IPS-NIHi7 (cell line): ENCODE measurements at regions not wholly inside any gene's neighbourhood (a gene's known extent, or its start where the extent isn't known, plus 50 kb on each side); places are given as distances from the start of the nearest gene placed in this dataset.
"Not testable (repeated sequence)": the region's sequence is repeated elsewhere in the genome, so short reads cannot be mapped to it uniquely, and the experiment has no call there.

Experiments used
- DNase-seq: peaks from one replicate; pipeline ENCODE4 v3.0.0; 2012; ENCODE audit warnings: mixed read lengths; ENCODE audit errors: extremely low spot score

DNA sequence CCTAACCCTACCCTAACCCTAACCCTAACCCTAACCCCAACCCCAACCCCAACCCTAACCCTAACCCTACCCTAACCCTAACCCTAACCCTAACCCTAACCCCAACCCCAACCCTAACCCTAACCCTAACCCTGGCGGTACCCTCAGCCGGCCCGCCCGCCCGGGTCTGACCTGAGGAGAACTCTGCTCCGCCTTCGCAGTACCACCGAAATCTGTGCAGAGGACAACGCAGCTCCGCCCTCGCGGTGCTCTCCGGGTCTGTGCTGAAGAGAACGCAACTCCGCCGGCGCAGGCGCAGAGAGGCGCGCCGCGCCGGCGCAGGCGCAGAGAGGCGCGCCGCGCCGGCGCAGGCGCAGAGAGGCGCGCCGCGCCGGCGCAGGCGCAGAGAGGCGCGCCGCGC is 56.1 kb upstream of the IQSEC3 start:
- DNase-seq, result not testable (repeated sequence)

- DNase-seq, result not testable (repeated sequence)
These were observed 55.4 kb upstream of the IQSEC3 start for GRCh38 chr12:10879-11812.

DNA sequence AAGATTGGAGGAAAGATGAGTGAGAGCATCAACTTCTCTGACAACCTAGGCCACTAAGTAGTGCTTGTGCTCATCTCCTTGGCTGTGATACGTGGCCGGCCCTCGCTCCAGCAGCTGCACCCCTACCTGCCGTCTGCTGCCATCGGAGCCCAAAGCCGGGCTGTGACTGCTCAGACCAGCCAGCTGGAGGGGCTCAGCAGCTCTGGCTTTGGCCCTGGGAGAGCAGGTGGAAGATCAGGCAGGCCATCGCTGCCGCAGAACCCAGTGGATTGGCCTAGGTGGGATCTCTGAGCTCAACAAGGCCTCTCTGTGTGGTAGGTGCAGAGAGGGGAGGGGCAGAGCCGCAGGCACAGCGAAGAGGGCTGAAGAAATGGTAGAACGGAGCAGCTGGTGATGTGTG is 54.3 kb upstream of the IQSEC3 start:
- not testable (repeated sequence) for DNase-seq

DNA sequence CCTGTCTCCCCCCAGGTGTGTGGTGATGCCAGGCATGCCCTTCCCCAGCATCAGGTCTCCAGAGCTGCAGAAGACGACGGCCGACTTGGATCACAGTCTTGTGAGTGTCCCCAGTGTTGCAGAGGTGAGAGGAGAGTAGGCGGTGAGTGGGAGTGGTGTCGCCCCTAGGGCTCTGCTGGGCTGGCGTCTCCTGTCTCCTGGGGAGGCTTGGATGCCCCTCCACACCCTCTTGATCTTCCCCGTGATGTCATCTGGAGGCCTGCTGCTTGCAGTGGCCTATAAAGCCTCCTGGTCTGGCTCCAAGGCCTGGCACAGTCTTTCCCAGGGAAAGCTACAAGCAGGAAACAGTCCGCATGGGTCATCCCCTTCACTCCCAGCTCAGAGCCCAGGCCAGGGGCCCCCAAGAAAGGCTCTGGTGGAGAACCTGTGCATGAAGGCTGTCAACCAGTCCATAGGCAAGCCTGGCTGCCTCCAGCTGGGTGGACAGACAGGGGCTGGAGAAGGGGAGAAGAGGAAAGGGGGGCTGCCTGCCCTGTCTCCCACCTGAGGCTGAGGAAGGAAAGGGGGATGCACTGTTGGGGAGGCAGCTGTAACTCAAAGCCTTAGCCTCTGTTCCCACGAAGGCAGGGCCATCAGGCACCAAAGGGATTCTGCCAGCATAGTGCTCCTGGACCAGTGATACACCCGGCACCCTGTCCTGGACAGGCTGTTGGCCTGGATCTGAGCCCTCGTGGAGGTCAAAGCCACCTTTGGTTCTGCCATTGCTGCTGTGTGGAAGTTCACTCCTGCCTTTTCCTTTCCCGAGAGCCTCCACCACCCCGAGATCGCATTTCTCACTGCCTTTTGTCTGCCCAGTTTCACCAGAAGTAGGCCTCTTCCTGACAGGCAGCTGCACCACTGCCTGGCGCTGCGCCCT is 53.6 kb upstream of the IQSEC3 start:
- peak; percentile 9 for DNase-seq

GRCh38 chr12:13841-14240 is 52.7 kb upstream of the IQSEC3 start:
- not testable (repeated sequence) for DNase-seq

DNA sequence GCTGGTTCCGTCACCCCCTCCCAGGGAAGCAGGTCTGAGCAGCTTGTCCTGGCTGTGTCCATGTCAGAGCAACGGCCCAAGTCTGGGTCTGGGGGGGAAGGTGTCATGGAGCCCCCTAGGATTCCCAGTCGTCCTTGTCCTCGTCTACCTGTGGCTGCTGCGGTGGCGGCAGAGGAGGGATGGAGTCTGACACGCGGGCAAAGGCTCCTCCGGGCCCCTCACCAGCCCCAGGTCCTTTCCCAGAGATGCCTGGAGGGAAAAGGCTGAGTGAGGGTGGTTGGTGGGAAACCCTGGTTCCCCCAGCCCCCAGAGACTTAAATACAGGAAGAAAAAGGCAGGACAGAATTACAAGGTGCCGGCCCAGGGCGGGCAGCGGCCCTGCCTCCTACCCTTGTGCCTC is 51.9 kb upstream of the IQSEC3 start:
- DNase-seq, result not testable (repeated sequence)

DNA sequence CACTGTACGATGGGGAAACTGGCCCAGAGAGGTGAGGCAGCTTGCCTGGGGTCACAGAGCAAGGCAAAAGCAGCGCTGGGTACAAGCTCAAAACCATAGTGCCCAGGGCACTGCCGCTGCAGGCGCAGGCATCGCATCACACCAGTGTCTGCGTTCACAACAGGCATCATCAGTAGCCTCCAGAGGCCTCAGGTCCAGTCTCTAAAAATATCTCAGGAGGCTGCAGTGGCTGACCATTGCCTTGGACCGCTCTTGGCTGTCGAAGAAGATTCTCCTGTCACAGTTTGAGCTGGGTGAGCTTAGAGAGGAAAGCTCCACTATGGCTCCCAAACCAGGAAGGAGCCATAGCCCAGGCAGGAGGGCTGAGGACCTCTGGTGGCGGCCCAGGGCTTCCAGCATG is 51.2 kb upstream of the IQSEC3 start:
- DNase-seq, result not testable (repeated sequence)

DNA sequence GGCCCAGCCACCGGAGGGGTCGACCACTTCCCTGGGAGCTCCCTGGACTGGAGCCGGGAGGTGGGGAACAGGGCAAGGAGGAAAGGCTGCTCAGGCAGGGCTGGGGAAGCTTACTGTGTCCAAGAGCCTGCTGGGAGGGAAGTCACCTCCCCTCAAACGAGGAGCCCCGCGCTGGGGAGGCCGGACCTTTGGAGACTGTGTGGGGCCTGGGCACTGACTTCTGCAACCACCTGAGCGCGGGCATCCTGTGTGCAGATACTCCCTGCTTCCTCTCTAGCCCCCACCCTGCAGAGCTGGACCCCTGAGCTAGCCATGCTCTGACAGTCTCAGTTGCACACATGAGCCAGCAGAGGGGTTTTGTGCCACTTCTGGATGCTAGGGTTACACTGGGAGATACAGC is 50.5 kb upstream of the IQSEC3 start:
- DNase-seq, result not testable (repeated sequence)

- not testable (repeated sequence) for DNase-seq
These were observed 50.0 kb upstream of the IQSEC3 start for GRCh38 chr12:16541-16940.
